T-helper 1 cell treated with Interleukin-12 subunit alpha and Interleukin-12 subunit beta and Interleukin-4 antibody, amounts not matched to agents 30 ng/mL and 1 ng/mL, for 36 hours (primary cell): ENCODE measurements at regions not wholly inside any gene's neighbourhood (a gene's known extent, or its start where the extent isn't known, plus 50 kb on each side); places are given as distances from the start of the nearest gene placed in this dataset.

Source experiments
- intact Hi-C: fragments of 100-400 bp; cut with micrococcal nuclease; formaldehyde crosslinking; loops from one replicate; pipeline ENCODE4 v1.15.1; 2024

DNA sequence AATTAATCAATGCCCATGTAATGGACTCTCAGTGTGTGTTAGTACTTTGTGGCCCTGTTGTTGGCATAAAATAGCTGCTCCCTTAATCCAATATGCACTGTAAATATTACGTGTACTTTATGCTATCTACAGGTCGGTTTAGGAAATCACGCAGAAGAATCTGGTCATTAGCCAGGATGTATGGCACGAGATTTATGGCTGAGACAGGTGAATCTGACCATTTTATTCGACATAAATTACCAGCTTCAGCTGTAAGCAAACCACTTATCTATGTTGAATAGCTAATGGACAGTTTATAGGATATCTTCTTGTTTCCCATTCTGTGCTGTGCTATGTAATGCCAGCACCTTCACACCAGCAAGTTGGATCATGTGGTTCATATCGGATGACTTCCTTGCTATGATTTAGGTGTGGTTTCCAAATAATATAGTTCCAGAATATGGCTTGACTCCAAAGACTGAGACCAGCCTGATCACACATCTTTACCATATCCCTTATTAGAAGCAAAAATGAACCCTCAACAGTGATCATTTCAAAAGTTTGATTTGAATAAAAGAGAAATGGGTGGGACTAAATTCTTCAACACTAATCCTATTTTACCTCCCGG is 301.4 kb downstream of the AHR start:
- intact Hi-C loops, result no loop called here

DNA sequence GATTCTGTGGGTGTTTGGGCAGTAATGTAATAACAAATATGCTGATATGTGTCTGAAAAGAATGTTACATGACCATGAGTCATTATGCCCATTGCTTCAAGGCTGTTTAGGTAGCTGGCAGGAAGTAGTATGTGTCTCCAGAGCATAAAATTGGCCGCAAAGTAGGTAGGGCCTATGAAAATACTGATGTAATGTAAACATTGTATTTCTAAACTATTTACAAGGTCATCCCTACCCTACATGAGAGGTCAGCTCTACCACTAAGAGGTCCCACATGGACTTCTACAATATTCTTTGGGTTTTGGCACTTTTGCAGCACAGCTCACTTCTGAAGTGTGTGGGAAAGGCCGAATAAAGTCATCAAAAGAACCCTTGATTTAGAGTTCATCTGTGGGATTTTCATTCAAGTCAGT is 301.9 kb downstream of the AHR start:
- intact Hi-C loops, result no loop called here

DNA sequence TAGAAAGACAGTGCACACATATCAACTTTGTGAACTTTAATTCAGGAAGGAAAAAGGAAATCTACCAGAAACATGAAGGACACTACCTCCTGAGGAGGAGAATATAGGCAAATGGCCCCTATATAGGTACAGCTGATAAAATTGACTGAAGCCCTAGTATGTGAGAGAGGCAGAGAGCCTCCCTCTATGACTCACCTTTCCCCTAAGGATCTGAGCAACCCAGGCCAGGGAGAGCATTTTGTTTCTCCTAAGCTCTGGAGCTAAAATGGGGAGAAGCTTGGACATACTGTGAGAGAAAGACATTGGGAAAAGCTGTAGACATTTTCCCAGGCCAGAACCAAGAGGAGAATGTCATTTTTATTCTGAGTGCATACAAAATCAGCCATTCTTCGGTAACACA is 303.5 kb downstream of the AHR start:
- intact Hi-C loops, result no loop called here

DNA sequence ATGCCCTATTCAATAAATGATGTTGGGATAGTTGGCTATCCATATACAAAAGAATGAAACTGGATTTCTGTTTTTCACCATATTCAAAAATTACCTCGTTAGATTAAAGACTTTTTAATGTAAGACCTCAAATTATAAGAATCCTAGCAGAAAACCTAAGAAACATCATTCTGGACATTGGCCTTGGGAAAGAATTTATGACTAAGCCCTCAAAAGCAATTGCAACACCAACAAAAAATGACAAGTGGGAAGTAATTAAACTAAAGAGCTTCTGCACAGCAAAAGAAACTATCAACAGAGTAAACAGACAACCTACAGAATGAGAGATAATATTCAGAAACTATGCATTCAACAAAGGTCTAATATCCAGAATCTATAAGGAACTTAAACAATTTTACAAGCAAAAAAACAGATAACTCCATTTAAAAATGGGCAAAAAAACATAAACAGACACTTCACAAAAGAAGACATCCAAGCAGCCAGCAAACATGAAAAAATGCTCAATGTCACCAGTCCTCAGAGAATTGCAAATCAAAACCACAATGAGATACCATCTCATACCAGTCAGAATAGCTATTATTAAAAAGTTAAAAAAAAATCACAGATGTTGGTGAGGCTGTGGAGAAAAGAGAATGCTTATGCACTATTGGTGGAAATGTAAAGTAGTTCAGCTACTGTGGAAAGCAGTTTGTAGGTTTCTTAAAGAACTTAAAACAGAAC is 309.8 kb downstream of the AHR start:
- intact Hi-C loops, result no loop called here

DNA sequence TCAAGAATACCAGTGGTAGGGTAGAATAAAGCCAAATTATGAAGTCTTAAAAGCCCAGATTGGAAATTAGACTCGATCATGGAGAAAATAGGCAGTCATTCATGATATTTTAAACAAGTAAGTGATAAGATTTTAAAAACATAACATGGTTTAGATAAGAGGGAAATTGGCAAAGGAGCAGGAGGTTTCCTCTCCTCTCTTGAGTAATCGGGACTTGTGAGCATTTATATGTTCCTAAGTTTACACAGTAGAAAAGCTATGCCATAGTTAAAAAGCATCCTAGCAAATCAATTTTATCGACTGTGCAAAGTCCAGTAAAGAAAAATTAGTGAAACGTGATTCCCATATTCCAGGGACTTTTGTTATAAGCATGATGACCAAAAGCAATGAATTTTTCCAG is 313.2 kb downstream of the AHR start:
- intact Hi-C loops, result no loop called here

DNA sequence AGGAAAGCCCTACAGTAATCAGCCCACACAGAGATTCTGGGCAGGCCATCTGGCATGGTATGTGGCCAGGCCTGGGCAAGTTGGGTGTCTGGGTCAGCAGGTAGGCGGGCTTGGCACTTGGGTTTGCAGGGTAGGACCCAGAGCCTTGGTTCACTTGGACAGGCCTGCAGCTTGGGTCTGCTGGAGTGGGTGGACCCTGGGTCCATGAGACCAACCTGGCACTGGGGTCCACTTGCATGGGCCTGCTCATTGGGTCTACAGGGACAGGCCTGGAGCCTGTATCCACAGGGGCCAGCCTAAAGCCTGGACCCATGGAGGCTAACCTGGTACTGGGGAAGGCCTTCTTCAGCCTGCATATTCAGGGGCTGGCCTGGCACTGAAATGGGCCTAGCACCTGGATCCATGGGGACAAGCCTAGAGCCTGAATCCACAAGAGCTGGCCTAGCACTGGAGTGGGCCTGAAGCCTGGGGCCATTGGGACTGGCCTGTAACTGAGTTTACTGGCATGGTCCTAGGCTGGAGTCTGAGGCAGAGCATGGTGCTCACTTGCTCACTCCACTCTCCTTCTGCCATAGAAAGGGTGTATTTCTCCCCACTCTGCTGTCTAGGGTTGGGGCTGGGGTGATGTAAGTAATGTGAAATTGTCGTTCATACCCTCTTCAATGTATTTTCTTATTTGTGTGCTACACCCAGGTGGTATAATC is 315.0 kb downstream of the AHR start:
- intact Hi-C loops, result no loop called here

DNA sequence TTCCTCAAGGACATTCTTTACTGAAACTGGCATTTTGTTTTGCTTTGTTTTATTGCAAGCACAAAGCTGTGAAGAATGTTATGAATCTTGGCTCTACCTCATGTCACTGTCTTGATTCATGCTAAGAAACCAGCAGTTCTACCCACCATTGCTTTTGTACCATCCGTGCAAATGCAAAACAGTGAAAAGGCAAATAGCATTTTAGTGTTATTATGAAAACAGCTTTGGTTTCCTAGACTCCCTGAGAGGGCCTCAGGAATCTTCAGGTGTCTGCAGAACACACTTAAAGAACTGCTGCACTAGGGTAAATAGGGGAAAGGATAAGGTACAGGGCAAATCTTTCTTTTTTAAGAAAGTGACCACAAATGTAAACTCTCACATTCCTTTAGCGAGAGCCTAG is 318.9 kb downstream of the AHR start:
- intact Hi-C loops, result no loop called here

DNA sequence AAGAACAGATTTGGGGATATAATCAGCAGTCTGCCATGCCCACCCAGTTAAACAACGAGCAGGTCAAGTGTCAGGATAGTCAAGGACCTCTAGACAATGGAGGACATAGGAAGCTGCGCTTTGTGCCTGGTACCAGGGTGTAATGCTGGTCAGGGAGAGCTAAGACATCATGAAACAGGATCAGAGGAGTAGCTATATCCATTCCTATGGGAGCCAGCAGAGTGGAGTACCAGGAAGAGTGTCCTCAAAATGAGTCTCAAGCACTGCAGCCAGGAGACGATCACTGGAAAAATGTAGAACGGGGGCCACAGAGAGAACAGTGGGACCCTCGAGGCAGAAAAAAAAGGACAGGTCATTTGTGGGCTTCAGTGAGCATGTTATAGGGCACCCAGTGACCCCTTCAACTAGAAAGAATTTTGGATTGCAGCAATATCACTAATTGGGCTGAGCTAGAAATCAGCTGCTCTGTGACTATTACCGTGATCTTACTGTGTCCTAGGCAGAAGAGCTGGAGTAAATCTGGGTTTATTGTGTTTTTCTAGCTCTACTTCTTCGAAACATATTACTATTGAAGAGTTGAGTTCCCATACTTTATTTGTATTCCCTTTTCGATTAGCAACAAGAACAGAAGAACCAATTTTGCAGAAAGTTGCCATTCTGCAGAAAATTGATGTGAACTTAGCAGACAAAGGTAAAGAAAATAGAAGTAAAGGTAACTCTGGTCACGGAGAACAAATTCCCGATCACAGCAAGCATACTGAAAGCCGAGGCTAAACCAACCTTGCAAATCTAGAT is 319.6 kb downstream of the AHR start:
- intact Hi-C loops, result no loop called here

DNA sequence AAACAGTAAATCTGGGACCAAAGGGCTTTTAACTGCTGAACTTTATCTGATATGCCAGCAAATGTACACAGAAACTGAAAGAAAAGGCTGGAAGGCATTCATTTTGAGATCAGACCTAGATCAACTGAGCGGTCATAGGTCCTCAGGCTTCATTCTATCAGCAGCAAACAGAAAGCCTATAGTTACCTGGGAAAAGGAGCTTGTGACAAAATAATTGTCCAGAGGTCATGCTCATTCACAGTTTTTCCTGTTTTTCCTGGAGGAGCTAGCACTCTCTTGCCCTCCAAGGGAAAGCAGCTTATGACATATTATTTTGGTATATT is 320.2 kb downstream of the AHR start:
- intact Hi-C loops, result no loop called here

DNA sequence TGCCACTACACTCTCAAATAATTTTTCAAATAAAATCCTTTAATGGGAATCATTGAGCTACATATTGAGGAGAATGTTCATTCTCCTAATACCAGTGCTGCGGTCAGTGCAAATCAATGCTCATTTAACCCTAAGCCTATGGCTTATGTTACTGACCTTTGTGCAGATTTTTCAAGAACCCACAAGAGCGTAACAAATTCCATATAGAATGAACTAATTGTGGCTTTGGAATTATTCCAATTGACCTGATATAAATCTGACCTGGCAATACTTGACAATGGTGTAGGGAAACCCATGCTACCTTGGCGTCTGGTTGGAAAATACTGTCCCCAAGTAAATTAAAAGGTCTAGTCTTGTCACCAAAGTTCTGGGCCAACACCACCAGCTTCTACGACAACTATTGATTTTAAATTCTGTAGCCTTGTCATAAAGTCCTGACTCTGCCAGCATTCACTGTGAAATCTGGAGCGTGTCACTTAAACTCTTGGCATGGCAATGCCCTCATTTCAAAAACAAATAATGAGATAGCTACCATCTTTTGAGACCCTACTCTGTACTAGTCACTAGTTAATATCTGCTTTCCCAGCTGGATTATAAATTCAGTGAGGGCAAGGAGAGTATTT is 320.9 kb downstream of the AHR start:
- intact Hi-C loops, result no loop called here

DNA sequence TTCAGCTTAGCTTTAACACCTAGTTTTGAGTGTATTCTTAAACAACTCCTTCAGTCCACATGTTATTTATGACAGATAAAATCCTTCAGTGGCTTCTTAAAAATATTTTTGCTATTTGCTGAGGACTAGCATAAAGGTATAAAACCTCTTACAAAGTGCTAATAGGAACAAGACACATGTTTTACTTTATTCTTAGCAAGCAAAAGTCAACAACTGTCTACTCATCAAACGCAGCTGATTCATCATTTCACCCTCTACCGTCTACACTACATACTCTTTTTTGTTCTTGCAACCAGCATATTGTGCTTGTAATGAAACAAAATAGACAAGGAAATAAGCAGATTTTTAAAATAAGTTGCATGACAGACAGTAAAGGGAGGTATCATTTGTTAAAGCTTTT is 319.7 kb downstream of the SNX13 start:
- intact Hi-C loops, result no loop called here

DNA sequence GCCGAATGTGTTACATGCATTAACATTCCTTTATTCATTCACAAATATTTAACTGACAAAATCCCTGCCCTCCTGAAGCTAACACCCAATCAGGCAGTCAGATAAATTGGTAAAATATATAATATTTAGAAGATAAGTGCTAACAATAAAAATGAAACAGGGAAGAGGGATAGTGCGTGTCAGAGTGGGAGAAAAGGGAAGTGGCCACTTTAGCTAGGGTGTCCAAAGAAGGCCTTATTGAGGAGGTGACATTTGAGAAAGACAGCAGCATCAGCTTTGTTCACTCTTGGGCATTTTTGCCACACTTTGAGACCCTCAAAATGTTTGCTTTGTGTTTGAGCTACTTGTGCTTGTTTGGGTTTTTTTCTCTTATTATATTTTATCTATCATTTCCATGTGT is 317.8 kb downstream of the SNX13 start:
- intact Hi-C loops, result no loop called here

DNA sequence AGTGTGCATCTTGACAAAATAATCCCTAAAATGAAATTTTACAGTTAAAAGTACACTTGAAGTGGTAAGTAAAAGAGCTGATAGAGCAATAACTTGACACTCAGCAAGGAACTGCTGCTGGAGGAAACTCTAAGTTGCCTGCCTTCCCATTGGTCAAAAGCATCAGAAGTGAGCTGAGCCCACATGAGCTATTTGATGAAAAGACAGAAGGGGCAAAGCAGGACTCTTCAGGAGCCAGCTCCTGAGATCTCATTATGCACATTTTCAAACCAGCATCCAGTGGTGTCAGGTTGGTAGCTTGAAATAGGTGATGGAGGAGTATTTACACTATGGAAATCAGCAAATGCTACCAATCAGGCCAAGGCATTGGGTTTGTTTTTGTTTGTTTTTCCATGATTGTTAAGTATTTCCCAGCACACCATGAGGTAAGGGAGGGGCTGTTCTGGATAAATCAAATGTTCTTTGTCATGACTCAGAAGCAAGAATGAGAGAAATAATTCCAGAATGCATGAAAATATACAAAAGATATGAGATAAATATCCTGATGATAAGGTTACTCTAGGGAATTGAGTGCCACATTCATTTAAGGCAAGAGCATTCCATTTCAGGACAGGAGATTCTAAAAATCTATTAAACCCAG is 316.6 kb downstream of the SNX13 start:
- intact Hi-C loops, result no loop called here

DNA sequence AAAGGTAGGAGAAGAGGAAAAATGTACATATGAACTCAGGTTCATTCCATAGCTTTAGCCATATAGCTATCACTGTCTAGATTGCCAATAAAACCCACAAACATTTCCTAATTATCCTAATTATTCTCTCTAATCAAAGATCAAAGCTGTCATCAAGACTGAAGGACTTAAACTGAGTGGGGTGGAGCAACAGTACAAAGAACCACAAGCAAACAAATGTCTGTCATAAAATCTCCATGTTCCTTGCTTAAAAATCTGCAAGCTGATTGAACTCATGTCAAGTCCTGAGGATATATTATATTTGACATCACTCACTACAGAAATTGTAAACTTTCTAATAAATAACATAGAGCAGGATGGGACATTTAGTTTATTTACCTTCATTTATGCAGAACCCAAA is 315.9 kb downstream of the SNX13 start:
- intact Hi-C loops, result no loop called here

DNA sequence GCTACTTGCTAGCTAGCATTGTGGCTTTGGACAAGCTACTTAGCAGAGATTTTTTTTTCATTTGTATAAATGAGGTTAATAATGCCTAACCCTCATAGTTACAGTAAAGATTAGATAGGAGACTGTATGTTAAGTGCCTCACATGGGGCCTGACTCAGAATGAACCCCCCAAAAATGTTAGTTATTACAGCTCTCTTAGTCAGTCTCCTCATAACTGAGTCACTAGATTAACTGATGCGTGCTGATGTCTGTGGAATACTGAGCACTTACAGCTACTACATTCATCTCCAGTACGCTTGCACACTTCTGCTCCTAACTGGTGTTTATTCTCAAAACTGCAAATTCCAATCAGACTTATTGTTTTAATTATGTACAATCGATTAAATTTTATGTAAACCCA is 315.3 kb downstream of the SNX13 start:
- intact Hi-C loops, result no loop called here

DNA sequence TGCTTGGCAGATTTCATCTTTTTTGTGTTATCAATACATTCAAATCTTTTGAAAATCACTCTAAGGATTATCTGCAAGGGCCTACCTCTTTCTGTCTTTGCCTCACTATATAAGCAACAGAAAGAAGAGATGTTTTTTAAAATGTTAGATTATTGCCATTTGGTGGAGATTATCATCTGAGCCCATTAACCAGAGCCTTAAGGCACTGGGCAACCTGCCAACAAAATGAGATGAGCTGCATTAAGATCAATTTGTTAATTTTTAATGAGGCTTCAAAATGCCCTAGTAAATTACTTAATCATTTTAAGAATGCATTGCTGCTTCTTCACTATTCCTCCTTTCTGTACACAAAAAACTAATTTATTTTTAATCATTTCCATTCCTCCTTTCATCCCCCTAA is 314.1 kb downstream of the SNX13 start:
- intact Hi-C loops, result no loop called here

DNA sequence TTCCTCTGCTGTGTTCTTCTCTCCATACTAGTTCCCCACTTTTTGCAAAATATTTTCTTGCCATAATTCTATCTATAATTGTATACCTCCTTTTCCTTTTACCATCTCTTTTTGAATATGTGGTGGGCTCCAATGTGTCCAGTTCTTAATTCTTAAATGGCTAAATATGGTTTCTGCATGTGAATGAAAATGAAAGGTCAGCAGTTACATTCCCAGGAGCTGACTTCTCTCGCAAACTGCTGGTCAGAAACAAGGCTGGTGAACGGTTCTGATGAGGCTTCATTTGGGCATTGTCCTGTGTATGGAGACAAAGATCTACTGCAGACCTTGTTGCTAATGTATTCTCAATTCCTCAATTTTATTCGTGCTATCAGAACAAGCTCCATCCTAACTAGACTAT is 309.2 kb downstream of the SNX13 start:
- intact Hi-C loops, result no loop called here

DNA sequence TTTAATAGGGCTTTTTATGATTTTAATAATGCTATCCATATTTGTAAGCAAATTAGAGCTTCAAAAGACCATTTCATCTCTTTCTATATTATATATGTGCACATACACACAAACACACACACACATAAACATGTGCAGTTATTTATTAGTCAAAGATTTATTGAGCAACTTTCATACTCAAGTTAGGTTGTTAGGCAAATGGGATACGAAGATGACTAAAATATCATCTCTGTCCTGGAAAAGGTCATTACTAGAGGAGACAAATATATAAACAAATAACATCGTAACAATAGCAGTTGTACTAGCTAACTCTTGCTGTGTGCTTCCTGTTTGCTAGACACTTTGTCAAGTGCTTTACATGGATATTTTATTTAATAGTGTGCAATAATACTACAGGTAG is 307.9 kb downstream of the SNX13 start:
- intact Hi-C loops, result no loop called here

DNA sequence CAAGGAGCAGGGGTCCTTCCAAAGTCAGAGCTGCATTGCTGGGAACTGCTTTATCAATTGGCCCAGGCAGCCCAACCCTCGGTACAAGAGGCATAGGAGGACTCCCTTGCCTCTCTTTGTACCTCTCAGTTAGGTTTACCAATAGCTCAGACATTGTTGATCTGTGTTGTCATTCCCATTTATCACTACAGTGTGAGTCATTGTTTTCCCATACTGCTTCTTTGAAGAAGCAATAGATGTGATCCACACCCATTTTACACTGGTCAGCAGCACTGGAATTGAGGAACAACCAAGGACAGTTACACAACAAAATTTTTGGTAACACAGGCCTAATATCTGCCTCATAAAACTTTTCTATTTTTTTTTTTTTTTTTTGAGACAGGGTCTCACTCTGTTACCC is 307.2 kb downstream of the SNX13 start:
- intact Hi-C loops, result no loop called here

DNA sequence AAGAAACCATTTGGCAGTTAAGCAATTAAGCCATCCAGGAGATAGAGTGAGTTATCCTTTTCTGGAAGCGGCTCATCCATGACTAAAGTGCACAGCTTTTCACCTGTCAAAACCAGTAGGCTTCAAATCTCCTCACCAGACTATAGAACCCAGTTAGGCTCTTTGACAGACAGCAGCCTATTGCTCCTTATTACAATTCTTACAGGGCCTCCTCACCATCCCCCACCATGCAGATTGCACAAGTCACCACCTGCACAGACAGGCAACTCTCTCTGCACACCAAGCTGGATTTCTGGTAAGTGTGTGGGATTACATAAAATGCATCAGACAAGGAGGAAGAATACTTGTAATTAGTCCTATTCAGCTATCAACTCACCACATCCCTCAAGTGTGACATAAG is 301.6 kb downstream of the SNX13 start:
- intact Hi-C loops, result no loop called here

DNA sequence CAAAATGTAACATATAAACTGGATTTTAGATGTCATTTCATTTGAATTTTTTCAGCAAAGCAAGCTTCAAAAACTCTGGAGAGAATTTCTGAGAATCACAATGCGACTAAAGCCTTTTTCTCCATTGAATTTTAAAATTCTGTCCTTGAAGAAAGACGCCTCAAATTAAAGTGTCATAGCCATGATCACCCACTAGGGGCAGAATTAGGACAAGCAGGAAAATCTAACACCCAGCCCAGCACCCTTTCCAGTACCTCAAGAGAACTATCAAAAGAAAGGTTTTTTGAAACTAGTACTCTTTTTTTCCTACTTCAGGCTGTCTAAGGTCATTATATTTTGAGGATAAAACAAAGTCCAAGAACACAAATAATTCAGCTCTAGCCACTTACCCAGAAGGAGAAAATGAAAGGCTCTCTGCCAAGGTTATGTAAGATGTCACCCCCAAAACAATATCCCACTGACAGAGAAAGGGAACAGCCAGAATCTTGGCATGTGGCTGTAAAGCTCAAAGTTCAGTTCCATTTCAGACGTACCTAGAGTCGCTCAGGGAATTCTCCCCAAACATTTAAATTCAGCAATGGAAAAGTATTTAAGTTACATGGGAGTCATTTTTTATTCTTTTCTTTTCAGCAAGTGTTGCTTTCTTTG is 299.4 kb downstream of the SNX13 start:
- intact Hi-C loops, result loop anchor here (2.0 to 10.0 kb wide), 3 partner anchors 60 to 658 kb away; no protein-coding TSS in a partner anchor
